Caki2 (cell line): ENCODE measurements at regions not wholly inside any gene's neighbourhood (a gene's known extent, or its start where the extent isn't known, plus 50 kb on each side); places are given as distances from the start of the nearest gene placed in this dataset.

Experiments
- DNase-seq: peaks from one replicate; pipeline ENCODE4 v3.0.0-alpha.2; 2015; ENCODE audit warnings: low read depth
- in situ Hi-C: cut with HindIII; loops from 2 replicates; pipeline ENCODE4 v1.10.0; 2016; ENCODE audit warnings: low sequenced_read_pairs, low pct_unique_long_range_greater_than_20kb, mixed read lengths

DNA sequence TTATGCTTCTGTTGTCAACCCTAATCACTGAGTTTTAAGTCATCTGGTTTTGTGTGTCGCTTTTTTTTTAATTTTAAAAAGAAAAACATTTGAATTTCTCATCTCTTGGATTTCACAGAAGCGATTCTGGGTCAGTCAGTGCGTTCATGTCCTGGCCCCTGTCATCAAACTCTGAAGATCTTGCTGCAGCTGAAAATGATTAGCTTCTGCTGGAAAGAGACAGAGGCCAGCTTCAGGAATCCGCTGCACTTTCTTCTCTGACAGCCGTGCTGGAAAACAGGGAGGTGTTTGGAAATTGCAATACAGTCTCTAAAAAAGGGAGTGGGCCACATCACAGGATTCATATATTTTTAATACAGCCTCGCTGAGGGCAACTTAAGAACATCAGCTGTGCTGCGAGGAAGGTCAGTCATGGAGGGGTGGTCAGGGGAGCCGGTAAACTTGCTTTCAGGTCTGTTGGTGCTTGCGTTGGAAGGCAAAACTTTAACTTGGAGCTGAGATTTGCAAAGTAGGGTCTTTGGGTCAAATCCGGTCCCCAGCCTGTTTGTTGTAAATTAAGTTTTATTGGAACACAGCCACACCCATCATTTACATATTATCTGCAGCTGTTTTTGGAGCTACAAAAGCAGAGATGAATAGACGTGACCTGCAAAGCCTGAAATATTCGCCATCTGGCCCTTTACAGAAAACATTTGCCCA is 190.8 kb downstream of the AACS start:
- DNase-seq: no peak
- in situ Hi-C loops: no loop called here

DNA sequence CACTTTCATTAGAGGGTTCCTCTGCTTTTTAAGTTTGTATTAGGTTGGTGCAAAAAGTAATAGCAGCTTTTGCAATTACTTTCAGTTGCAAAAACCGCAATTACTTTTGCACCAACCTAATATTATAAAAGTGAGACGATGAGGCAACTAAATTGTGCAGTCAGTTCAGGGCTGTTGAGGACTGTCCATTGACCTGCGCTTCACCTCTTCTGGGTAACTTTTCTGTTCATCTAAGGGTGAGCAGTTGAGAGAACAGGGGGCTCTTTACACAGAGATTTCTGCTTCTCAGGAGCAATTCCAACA is 191.3 kb downstream of the AACS start:
- no peak for DNase-seq
- in situ Hi-C loops: no loop called here

DNA sequence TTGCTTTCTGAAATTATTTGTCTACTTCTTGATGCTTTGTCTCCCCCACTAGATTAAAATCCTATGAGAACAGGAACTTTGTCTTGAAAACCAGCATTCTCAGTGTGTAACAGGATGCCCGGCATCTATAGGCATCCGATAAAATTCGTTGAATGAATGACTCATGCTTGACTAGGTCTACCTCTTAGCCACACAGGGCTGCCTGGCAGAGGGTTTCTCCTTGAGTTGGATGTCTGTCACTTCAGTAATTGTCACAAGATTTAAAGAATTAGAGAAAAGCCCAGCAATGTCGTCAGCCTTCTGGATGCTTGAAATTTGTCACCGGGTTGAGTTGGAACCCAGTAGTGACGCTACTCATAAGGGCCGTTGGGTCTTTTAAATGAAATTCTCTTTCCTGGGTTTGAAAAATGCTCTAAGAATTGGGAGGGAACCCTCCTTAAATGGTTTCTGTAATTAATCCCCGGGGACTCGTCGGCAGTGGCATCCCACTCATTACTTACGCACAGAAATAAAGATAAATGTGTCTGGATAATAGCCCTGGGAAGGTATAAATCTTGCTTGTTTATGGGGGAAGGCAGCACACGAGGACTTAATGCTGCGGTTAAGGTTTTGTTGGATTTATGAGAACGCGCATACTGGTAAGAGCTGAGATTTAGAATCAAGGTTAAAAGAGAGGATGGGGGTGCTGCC is 194.1 kb downstream of the AACS start:
- no peak for DNase-seq
- in situ Hi-C loops: no loop called here

DNA sequence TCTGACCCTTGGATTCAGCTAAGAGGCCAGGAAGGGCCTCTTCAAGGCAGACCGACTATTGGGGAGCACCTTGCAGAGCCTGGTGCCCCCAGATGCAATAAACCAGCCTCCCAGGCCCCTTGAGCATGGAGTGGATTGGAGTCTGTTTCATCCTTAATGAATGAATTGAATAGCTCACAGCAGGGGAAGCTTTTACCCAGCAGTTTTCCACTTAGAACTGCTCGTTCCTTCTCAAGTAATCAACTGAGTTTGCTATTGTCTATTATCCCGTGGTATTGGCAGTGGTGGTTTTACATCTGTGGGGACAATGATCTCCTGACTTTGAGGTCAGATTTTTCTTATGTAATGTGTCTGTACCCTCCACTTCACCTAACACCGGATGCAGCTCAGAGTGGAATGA is 197.6 kb downstream of the AACS start:
- in situ Hi-C loops: no loop called here
- no peak for DNase-seq

DNA sequence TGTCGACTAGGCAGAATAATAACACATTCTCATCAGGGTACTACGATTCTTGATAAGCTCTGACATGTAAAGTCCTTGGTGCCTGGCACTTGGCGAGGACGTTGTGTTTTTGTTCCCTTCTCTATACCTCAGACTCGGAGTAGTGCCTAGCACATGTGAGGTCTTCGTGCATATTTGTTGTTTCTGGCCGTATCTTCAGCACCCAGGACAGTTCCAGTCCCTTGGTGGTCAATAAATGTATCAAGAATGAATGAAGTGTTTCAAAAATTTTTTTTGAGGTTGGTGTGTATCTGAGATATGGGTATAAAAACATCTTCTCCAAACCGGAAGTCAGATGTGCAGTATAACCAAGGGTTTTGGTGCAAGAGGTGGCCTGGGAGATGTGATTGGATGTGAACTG is 198.2 kb downstream of the AACS start:
- in situ Hi-C loops: no loop called here
- no peak for DNase-seq

DNA sequence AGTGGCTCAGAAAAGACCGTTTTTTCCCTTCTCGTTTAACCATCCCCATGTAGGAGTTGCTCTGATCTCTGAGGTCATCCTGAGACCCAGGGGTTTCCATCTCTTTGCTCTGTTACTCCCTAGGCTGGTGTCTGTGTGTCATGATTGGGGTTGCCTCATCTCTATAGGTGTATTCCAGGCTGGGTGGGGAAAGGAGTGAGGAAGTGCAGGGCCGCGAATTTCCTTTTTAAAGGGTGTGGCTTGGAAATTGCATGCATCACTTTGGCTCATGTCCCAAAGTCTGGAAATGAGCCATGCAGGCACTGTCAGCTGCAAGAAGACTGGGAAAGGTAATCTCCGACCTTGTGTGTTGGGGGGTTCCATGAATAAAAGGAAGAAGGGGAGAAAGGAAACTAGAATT is 201.9 kb downstream of the AACS start:
- in situ Hi-C loops: no loop called here
- no peak for DNase-seq

DNA sequence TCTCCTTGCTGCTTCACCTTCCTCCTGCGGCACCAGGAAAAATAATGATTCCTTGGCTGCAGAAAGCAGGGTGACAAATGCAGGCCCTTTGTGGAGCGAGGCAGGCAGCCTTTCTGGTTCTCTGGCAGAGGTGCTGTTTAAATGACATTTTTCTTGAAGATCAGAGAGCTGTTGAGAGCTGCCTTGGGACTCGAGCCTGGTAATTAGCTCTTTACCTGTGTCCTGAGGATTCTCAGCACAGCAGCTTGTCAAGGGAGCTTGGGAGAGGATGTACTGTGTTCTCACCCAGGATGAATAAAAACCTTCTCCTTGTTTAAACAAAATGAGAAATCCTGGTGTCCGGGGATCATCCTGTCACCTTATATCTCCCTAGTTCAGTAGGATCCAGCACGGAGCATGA is 204.0 kb downstream of the AACS start:
- DNase-seq: no peak
- in situ Hi-C loops: no loop called here

DNA sequence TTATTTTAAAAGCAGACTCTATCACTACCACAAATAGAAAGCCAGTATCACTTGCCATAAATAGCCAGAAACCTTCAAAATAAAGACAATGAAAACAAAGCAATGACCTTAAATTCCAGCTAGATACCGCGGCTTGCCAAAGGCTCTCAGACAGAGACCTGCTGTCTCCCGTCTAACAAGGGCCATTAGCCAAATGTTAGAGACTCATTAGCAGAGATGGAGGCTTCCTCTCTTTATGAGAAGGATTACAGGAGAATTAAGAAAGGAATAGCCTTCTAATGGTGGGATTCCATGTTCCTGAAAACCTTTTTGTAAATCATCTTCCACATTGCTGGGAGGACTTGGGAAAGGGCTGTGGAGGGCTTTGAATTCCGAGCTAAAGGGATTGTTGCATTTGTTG is 206.7 kb downstream of the AACS start:
- in situ Hi-C loops: no loop called here
- DNase-seq: no peak

DNA sequence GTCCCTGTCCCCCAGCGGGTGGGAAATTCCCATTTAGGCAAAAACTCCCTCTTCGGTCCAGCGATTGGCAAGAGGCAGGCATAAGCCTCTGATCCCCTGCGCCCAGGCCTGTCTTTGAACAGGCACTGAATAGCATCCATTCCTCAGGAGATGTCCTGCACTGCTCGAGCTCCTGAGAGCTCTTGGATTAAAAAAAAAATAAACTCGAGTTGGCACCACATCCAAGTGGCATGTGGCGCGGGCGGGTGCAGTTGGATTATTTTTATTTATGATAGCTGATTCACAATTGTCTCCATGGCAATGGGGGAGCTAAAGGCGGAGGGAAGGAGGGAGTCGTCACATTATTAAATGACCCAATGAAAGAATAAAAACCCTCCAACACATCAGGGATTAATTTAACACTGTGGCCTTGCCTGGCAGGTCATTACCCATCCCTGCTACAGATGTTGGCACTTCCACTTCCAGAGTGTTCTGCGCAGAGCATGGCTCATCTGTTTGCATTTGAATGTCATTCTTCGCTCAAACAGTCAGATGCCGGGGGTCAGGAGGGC is 207.2 kb downstream of the AACS start:
- DNase-seq: no peak
- in situ Hi-C loops: no loop called here

DNA sequence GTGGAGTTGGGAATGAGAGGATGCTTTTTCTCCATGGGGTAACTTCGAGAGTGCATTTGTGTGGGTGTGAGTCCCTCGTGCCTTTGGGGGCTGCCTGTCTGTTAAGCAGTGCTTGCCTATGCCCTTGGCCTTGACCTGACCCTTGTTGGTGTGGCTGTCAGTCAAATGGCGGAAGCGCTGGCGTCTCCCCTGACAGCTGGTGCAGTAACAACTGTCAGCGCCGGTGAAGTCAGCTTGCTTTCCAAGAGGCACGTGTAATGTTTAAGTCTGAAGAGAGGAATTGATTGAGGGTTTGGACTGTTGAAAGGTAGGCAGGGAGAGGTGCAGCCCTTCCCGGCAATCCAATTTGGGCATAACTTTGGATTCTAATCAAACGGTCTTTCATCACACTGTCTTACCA is 211.3 kb downstream of the AACS start:
- in situ Hi-C loops: no loop called here
- DNase-seq: no peak

DNA sequence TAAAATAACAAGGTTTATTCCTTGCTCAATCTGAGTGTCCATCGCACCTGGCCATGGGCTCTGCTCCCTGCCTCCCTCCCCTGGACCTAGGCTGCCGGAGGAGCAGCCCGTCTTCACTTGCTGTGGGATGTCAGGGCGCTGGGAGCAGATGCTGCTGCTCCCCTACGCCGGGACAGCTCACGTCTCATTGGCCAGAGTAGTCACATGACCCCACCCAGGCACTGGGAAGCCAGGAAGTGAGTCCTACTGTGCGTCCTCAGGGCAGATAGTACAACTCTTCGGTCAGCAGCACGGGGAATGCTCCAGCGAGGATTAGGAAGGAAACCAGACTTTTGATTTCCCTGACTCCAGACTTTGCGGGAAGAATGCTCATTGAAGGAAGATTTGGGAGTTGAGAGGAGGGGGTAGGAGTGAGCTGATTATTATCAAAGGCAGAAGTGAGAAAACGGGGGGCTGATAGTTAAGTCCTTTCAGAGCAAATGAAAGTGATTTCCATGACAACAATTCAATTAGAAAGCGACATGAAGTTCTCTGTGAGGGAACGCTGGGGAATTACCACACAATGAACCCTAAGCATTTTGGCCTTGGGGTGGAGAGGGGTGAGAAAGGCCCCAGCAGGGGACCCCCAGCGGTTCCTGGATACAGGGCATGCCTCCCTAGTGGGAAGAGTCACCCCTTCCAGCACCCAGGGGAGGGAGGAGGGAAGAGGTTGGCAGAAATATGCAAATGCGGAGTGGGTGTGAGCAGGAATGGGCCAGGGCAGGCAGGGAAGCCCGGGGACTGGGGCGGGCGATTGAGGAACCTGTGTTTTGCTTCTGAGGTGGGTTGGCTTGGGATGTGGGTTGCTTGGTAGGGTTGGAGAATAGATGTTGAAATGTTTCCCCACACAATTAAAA is 215.5 kb downstream of the AACS start:
- no peak for DNase-seq
- in situ Hi-C loops: no loop called here

DNA sequence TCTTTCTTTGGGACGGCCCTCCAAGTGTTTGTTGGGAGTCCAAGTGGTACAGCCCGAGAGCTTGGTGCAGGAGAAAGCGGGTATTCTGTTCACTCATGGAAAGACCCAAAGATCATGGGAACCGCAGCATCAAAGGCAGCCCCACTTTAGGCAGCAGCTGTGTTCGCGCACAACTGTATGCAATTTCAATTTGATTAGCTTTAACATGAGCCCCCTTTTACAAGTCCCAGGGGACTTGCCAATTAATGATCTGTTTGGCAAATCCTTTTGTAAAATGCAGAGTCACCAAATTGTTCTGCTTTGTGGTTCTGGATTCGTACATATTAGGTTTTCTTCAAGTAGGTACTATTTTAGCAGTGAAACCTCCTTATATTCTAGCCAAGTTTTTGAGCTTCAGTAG is 217.7 kb downstream of the AACS start:
- in situ Hi-C loops: no loop called here
- no peak for DNase-seq

DNA sequence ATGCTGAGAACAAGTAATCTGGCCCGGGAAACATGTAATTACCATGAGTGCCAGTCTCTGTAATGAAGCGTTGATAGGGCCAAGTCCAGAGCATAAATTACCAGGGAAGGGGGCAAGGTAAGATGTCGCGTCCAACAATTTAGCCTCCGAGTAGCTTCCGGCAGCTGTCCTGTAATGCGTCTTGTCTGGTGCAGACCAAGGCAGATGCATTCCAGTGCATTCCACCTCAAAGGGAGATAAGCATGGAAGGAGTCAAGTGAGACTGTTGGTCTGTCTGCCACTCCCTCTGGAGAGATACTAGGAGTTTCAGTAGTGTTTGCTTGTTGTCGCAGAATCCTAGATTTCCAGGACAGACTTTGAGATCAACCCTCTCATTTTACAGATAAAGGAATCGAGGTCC is 218.3 kb downstream of the AACS start:
- in situ Hi-C loops: no loop called here
- no peak for DNase-seq

DNA sequence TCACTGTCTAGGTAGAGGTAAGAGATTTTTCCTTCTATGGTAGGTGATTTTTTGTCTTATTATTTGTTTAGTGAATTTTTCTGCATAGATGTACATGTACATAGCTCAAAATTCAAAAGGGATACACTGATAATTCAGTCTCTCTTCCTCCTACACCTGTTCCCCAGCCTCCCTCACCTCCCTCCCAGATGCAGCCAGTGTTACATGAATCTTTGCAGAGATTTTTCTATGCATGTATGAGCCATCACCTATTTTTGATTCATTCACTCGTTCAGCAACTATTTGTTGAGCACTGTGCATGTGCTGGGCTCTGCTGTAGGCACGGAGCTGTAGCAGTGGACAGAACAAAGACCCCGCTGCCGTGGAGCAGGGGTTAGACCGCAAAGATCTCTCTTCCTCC is 218.9 kb downstream of the AACS start:
- in situ Hi-C loops: no loop called here
- DNase-seq: no peak

DNA sequence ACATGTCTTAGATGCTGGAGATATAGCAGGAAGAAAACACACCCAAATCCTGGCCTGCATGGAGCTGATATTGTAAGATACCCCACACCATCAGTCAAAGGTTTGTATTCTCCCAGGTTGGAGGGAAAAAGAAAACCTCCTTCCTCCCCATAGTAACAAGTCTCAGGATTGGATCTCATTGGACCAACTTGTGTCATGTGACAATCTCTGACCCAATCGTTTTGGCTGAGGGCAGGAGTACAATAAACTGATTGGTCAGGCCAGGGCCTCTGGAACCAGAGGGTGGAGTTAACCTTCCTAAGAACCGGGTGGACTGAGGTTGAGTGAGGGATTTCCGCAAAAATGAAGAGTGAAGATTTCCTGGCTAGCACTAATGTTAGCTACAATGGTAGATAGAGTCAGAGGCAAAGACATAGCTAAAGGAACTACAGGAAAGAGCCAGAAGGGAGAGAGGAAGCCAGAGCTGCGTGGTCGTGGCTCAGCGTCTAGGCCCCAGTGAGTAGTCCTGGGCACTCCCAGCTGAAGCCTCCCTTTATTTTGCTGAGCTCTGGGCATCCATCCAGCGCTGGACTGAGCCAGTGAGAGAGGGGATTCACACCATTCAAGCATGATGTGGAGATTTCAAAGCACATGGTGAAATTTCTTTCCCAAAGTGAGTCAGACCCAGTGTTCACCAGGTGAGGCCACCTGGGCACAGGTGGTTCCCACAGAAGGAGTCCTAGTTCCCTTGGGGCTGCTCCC is 219.9 kb downstream of the AACS start:
- in situ Hi-C loops: no loop called here
- DNase-seq: peak; percentile 18

DNA sequence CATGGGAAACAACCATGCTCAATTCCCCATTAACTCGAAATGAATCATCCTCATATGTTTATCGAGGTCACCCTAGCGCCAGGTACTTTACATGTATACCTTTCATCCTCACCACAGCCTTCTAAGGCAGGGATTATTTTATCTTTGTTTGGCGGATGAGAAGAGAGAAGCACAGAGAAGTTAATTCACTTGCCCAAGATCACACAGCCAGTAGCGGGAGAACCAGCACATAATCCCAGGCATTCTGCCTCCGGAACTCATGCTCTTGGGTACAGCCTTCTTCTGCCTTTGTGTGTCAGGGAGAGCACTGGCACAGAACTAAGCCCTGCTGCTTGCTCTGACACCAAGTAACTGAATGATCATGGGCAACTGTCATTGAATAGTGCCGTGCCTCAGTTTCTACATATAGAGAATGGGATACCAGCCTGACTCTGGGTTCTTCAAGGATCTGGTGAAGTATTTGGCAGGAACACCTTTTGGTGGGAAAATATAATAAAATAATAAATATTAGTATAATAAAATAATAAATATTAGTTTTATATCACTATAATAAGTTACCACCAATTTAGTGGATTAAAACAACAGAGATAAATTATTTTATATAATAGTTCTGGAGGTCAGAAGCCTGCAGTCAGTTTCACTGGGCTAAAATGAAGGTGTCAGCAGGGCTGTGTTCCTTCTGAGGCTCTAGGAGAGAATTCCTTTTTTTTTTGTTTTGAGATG is 220.9 kb downstream of the AACS start:
- in situ Hi-C loops: no loop called here
- no peak for DNase-seq

DNA sequence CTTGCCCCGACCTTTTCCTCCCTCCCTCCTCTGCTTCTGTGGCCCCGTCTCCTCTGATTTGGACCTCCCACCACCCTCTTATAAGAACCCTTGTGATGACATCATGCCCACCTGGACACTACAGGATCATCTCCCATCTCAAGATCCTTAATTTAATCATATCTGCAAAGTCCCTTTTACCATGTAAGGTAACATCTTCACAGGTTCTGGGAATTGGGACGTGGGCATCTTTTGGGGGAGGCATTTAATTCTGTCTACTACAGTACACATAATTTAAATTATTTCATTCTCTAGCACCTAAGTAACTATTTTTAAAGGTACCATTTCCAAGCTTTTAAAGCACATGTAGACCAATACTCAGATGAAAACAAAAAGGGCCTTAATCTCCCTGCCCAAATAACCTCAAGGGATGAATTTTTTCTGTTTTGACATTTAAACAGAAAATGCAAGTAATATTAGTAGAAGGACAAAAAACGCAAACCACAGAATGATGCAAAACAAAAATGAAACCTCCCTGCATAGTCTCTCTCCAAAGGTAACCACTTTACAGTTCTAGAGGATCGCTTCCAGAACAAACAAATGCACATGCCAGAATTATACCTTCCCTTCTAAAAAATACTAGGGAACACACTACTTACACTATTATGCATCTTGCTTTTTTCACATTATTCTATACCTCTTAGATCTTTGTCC is 222.1 kb downstream of the AACS start:
- in situ Hi-C loops: no loop called here
- DNase-seq: no peak
